ENCODE measurements at regions not wholly inside any gene's neighbourhood (a gene's known extent, or its start where the extent isn't known, plus 50 kb on each side); places are given as distances from the start of the nearest gene placed in this dataset.

GRCh38 chr11:23405350-23405937 is 545.2 kb upstream of the CCDC179 start:
- H3K4me3 ChIP-seq (replicated peaks; ENCODE audit: low read depth, low read length) = no peak overlapping the region
- no peak for TF ChIP-seq CTCF (IDR thresholded peaks at IDR 0.05; ENCODE audit: low read length, missing control alignments)
- no peak for DNase-seq (ENCODE audit: low read depth)

- DNase-seq (ENCODE audit: low read depth) = no peak
- no peak for TF ChIP-seq CTCF (IDR thresholded peaks at IDR 0.05; ENCODE audit: low read length, missing control alignments)
These were observed 546.0 kb upstream of the CCDC179 start for GRCh38 chr11:23406131-23406819.

GRCh38 chr11:23413057-23413456 is 552.8 kb upstream of the CCDC179 start:
- H3K4me3 ChIP-seq (replicated peaks; ENCODE audit: low read depth, low read length) = no peak overlapping the region
- TF ChIP-seq CTCF (IDR thresholded peaks at IDR 0.05; ENCODE audit: low read length, missing control alignments) = no peak
- DNase-seq (ENCODE audit: low read depth) = no peak

More at GRCh38 chr11:23406131-23406819, 546.0 kb upstream of the CCDC179 start:
- H3K4me3 ChIP-seq (replicated peaks; ENCODE audit: low read depth, low read length) = no peak overlapping the region

- DNase-seq (ENCODE audit: low read depth) = no peak
- H3K4me3 ChIP-seq (replicated peaks; ENCODE audit: low read depth, low read length) = no peak overlapping the region
- TF ChIP-seq CTCF (IDR thresholded peaks at IDR 0.05; ENCODE audit: low read length, missing control alignments) = no peak
These were observed 562.8 kb upstream of the CCDC179 start for GRCh38 chr11:23423104-23423503.

- H3K4me3 ChIP-seq (replicated peaks; ENCODE audit: low read depth, low read length) = no peak overlapping the region
- no peak for TF ChIP-seq CTCF (IDR thresholded peaks at IDR 0.05; ENCODE audit: low read length, missing control alignments)
- DNase-seq (ENCODE audit: low read depth) = no peak
These were observed 563.4 kb upstream of the CCDC179 start for GRCh38 chr11:23423656-23424055.

GRCh38 chr11:23425381-23425780 is 565.1 kb upstream of the CCDC179 start:
- no peak for DNase-seq (ENCODE audit: low read depth)
- TF ChIP-seq CTCF (IDR thresholded peaks at IDR 0.05; ENCODE audit: low read length, missing control alignments) = no peak
- H3K4me3 ChIP-seq (replicated peaks; ENCODE audit: low read depth, low read length) = no peak overlapping the region

- no peak overlapping the region for H3K4me3 ChIP-seq (replicated peaks; ENCODE audit: low read depth, low read length)
- DNase-seq (ENCODE audit: low read depth) = no peak
- no peak for TF ChIP-seq CTCF (IDR thresholded peaks at IDR 0.05; ENCODE audit: low read length, missing control alignments)
These were observed 569.3 kb upstream of the CCDC179 start for GRCh38 chr11:23429569-23429968.

Data from fibroblast of pulmonary artery (primary cell).